ENCODE measurements at regions not wholly inside any gene's neighbourhood (a gene's known extent, or its start where the extent isn't known, plus 50 kb on each side); places are given as distances from the start of the nearest gene placed in this dataset.

DNA sequence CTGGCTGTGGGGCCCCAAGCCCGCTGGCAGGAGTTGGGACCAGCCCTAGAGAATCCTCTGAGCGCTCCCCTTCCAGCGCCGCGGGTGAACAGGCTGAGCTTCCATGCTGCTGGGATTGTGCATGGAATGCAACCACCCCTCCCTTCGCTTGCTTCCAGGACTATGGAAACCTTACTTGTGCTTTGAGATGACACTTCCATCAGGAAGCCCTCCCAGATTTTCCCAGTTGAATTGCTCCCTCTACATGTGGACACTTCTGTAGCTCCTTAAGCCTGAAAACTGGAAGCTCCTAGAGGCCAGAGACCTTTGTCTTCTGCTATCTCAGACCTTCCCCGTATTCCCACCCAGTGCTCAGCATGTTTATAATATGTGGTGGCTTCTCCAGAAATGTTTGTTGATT, 213.2 kb upstream of the RPL38 start:
- ATAC-seq, result no peak

DNA sequence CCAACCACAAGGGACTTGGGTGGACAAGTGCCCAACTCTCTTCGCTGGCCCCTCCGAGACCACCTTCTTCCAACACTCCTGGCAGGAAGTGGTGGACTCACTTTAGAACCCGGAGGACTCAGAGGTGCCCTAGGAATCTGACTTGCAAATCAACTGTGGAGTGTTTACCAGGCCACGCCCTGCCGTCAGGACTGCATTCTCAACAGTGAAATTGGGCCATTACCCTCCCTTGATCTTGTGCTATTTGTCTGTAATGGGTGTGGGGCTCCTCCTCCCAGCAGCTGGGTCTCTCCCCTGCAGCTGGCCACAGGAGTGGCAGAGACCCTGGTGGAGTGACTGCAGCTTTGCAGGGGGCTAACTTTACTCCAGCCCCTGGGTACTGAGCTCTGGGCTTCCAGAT, 212.2 kb upstream of the RPL38 start:
- no peak for ATAC-seq

DNA sequence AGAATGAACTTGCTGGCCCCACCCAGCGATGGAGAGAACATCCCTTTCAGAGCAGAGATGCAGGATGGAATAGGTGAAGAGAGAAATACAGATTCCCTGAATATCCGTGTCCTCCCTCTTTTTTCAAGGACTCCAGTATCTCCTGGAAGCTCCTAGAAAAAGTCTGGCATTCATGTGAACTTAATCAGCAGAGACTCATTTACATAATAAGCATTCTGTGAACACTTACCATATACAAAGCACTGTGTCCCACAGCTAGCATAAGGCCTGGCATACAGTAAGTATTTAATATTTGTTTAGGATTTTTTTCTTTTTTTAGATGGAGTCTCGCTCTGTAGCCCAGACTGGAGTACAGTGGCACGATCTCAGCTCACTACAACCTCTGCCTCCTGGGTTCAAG, 208.5 kb upstream of the RPL38 start:
- no peak for ATAC-seq

DNA sequence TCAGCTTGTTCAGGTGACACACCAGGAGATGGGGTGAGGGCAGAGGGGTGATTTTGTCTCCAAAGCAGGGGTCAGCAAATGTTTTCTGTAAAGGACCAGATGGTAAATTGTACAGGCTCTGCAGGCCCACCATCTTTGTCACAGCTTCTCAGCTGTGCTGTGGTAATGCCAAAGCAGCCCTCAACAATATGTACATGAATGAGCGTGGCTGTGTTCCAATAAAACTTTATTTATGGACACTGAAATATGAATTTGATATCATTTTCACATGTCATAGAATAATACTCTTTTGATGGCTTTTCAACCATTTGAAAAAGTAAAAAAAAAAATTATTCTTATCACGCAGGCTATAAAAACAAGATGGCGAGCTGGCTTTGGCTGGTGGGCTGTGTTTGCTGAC, 206.4 kb upstream of the RPL38 start:
- no peak for ATAC-seq

- ATAC-seq, result no peak
These were observed 205.2 kb upstream of the RPL38 start for GRCh38 chr17:73998249-73998648.

- peak; percentile 46 to 49 for ATAC-seq
These were observed 204.5 kb upstream of the RPL38 start for GRCh38 chr17:73998653-73999645.

- no peak for ATAC-seq
These were observed 202.3 kb upstream of the RPL38 start for GRCh38 chr17:74001145-74001544.

GRCh38 chr17:74002241-74002640, 201.2 kb upstream of the RPL38 start:
- no peak for ATAC-seq

GRCh38 chr17:74004056-74004455, 199.4 kb upstream of the RPL38 start:
- ATAC-seq, result no peak

GRCh38 chr17:74005790-74006189, 197.7 kb upstream of the RPL38 start:
- ATAC-seq, result no peak

GRCh38 chr17:74006371-74006770, 197.1 kb upstream of the RPL38 start:
- ATAC-seq, result no peak

DNA sequence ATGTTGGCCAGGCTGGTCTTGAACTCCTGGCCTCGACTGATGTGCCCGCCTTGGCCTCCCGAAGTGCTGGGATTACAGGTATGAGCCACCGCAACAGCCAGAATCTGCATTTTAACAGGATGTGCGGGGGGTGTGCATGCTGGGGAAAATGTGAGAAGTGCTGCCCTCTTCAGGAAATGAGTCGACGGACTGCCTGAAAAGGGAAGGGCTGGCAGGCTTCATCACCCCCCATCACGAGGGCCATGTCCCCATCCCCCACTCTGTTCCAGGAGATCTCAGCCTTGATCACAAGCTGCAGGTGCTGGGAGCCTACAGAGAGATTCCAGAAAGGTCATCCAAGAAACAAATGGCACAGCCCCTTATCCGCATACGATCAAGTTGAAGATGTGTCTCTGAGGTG, 195.3 kb upstream of the RPL38 start:
- ATAC-seq, result peak in 1 of 2 donors; percentile 30

GRCh38 chr17:74009056-74009625, 194.3 kb upstream of the RPL38 start:
- no peak for ATAC-seq

DNA sequence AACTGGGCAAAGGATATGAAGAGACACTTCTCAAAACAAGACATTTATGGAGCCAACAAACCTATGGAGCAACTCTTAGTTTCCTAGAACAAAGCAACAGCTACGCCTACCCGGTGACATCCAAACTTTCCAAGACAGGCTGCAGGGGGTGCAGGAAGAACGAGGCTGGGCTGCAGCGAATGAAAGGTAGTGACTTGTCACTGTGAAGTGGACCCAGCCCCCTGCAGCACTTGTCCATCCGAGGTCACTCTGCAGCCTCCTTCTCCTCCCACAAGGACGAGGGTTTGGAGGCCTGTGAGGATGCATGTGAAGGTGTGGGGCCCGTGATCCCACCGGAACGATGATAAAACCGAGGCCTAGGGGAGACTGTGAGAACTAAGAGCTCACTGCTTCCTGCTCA, 192.6 kb upstream of the RPL38 start:
- no peak for ATAC-seq

- no peak for ATAC-seq
These were observed 191.5 kb upstream of the RPL38 start for GRCh38 chr17:74011966-74012365.

DNA sequence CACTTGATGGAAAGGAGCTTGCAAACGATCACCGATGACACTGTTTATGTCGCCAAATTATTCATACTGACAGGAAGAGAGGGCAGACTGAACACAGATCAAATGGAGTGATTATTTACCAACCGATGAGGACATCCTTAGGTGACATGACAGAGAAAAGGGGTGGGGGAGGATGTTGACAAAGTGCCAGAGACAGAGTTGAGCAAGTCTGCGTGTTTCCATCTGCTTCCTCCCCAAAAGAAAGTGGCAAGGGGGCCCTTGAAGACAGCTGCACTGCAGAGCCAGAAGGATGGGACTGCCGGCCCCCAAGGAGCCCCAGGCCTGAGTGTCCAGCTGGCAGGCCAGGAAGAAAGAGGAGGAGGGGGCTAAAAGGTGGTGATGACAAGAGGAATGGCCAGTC, 191.0 kb upstream of the RPL38 start:
- peak; percentile 74 to 81 for ATAC-seq

DNA sequence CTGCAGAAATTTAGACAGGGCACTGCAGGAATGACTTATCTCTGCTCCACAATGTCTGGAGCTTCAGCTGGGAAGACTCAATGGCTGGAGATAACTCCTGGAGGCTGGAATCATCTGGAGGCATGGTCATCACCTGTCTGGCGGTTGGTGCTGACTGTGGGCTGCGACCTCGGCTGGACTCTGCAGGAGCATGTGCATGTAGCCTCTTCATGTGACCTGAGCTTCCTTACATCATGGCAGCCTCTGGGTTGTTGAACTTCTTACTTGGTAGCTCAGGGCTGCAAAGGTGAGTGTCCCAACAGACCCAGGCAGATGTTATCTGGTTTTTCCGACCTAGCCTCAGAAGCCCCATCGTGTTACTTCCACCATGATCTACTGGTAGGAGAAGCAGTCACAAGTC, 188.2 kb upstream of the RPL38 start:
- ATAC-seq, result no peak

GRCh38 chr17:74015990-74016389, 187.5 kb upstream of the RPL38 start:
- ATAC-seq, result no peak

DNA sequence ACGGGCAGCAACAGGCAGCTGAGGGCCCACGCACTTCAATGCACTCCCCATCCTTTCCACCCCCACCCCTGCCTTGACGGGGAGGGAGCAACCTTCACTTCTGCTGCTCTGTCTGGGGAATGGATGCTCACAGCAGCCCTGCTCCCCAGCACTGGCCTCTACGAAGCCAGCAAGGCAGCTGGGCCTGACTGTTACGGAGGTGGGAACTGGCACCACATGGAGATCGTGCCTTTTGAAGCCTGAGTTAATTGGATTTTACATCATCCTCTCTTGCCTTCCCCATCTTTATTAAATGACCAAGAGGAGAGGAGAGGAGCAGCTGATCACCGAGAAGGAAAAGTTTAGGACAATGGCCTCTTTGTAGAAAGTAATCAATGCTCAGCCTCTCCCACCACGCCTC, 187.0 kb upstream of the RPL38 start:
- no peak for ATAC-seq

DNA sequence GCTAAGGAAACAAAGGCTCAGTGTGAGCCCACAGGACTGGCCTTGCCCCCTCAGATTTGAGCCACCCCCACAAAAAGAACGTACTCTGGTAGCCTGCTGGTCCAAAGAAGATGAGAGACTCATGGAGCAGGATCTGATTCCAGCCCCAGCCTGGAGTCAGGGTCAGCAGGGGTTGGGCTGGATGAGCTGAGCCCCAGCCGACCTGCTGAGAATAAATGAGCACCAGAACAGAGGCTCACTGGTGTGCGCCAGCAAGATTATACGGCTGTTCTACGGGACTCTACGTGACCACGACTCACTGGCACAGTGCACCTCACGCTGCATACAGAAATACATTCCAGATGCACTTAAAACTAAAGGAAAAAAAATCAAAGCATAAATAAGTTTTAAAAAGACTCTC, 186.0 kb upstream of the RPL38 start:
- ATAC-seq, result no peak

DNA sequence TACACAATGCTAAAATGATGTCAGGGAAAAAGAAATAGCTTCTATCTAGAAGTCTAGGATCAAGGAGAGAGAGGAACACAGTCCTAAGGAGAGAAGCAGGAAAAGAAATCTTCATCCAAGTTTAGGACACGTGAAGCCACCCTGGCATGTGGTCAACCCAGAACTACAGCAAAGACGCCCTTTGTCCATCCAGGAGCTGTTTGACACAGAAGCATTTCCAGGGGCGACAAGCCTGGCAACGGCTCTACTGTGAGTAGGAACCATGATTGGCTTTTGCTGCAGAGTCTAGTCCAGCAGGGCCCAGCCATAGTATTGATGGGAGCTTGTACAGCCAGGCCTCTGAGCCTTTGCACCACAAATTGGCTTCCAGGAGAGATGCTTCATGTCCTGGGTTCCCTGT, 185.4 kb upstream of the RPL38 start:
- no peak for ATAC-seq

GRCh38 chr17:74019271-74019670, 184.2 kb upstream of the RPL38 start:
- ATAC-seq, result no peak

GRCh38 chr17:74019860-74020259, 183.6 kb upstream of the RPL38 start:
- no peak for ATAC-seq

DNA sequence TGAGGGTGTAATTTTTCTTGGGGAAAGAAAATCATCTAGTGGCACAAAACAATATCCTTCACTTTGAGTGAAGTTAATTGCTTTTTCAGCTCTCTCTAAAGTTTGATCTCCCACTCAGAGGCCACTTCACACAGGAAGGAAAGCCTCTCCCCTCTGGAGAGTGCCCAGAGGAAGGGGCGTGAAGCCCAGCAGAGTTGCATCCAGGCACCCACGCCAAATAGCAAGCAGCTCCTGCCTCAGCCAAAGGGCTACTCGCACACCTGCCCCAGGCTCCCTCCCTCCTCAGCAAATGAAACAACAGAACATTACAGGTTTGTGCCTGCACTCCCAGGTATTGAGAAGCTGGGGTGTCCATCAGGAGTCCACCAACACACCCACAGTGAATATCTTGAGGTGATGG, 183.0 kb upstream of the RPL38 start:
- no peak for ATAC-seq

All from activated CD4-positive, CD25-positive, alpha-beta regulatory T cell treated with anti-CD3 and anti-CD28 coated beads, Interleukin-2, amount 50 U/mL, for 24 hours (primary cell).